ENCODE measurements at regions not wholly inside any gene's neighbourhood (a gene's known extent, or its start where the extent isn't known, plus 50 kb on each side); places are given as distances from the start of the nearest gene placed in this dataset.
"Not testable (repeated sequence)": the region's sequence is repeated elsewhere in the genome, so short reads cannot be mapped to it uniquely, and the experiment has no call there.

DNA sequence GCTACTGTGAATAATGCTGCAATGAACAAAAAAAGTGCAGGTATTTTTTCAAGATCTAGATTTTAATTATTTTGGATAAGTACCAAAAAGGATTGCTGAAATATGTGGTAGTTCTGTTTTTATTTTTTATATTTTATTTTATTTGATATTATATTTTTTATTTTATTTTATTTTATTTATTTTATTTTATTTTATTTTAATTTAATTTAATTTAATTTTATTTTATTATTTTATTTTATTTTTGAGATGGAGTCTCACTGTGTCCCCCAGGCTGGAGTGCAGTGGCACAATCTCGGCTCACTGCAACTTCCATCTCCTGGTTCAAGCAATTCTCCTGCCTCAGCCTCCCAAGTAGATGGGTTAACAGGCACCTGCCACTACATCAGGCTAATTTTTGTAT lies 416.5 kb downstream of the NEBL start:
- not testable (repeated sequence) for TF ChIP-seq ZBTB21 (CRISPR knock-in tag; IDR thresholded peaks at IDR 0.05); ZNF121 (CRISPR knock-in tag; IDR thresholded peaks at IDR 0.05); NONO (IDR thresholded peaks at IDR 0.05); NONO (CRISPR knock-in tag; conservative IDR thresholded peaks at IDR 0.05); SAP130 (CRISPR knock-in tag; IDR thresholded peaks at IDR 0.05; ENCODE audit: low read depth)
- TF ChIP-seq, protein P1, sequence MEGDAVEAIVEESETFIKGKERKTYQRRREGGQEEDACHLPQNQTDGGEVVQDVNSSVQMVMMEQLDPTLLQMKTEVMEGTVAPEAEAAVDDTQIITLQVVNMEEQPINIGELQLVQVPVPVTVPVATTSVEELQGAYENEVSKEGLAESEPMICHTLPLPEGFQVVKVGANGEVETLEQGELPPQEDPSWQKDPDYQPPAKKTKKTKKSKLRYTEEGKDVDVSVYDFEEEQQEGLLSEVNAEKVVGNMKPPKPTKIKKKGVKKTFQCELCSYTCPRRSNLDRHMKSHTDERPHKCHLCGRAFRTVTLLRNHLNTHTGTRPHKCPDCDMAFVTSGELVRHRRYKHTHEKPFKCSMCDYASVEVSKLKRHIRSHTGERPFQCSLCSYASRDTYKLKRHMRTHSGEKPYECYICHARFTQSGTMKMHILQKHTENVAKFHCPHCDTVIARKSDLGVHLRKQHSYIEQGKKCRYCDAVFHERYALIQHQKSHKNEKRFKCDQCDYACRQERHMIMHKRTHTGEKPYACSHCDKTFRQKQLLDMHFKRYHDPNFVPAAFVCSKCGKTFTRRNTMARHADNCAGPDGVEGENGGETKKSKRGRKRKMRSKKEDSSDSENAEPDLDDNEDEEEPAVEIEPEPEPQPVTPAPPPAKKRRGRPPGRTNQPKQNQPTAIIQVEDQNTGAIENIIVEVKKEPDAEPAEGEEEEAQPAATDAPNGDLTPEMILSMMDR (CRISPR knock-in tag; IDR thresholded peaks at IDR 0.05), result not testable (repeated sequence)
- TF ChIP-seq, protein P2, sequence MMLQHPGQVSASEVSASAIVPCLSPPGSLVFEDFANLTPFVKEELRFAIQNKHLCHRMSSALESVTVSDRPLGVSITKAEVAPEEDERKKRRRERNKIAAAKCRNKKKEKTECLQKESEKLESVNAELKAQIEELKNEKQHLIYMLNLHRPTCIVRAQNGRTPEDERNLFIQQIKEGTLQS (CRISPR knock-in tag; IDR thresholded peaks at IDR 0.05), result not testable (repeated sequence)
- TF ChIP-seq, protein P3, sequence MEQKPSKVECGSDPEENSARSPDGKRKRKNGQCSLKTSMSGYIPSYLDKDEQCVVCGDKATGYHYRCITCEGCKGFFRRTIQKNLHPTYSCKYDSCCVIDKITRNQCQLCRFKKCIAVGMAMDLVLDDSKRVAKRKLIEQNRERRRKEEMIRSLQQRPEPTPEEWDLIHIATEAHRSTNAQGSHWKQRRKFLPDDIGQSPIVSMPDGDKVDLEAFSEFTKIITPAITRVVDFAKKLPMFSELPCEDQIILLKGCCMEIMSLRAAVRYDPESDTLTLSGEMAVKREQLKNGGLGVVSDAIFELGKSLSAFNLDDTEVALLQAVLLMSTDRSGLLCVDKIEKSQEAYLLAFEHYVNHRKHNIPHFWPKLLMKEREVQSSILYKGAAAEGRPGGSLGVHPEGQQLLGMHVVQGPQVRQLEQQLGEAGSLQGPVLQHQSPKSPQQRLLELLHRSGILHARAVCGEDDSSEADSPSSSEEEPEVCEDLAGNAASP (CRISPR knock-in tag; IDR thresholded peaks at IDR 0.05; ENCODE audit: borderline replicate concordance), result not testable (repeated sequence)

Measured in HepG2 (cell line).